IMR-90 (cell line): ENCODE measurements at regions not wholly inside any gene's neighbourhood (a gene's known extent, or its start where the extent isn't known, plus 50 kb on each side); places are given as distances from the start of the nearest gene placed in this dataset.

Experiments used
- CTCF ChIP-seq: conservative IDR thresholded peaks from 2 replicates; pipeline ENCODE4 v1.5.1; 2012; ENCODE audit warnings: mild to moderate bottlenecking, low read depth, low read length, improper control_type of control experiment
- MAFK ChIP-seq: IDR thresholded peaks from 2 replicates; pipeline ENCODE4 v1.6.1; 2012; ENCODE audit warnings: low read depth, low read length, improper control_type of control experiment
- MXI1 ChIP-seq: IDR thresholded peaks from 2 replicates; pipeline ENCODE4 v1.6.1; 2012; ENCODE audit warnings: low read depth, mild to moderate bottlenecking, low read length, moderate library complexity, borderline replicate concordance
- TF ChIP-seq, protein P1 (sequence below): fragments of 150-350 bp; IDR thresholded peaks from 2 replicates; pipeline ENCODE4 v1.6.1; 2017; ENCODE audit warnings: mild to moderate bottlenecking, antibody characterized with exemption, low read length, low read depth

DNA sequence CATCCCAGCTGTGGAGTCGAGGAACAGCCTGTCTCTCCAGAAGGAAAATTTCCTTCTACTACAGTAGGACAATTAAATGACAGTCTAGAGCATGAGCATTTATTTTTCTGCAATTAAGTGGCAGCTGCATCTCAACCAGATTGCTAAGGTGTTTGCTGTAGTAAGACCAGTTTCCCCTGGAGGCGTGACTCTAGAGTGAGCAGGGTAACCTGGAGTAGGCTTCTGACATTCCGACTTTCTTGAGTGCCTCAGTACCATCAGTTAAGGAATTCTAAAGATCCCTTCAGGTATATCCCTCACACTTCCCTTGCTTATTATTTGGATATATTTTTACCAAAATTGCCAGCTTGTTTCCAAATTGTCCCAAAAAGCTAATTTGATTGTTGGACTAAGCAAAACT, 59.2 kb upstream of the IRX2 start:
- TF ChIP-seq, protein P1, sequence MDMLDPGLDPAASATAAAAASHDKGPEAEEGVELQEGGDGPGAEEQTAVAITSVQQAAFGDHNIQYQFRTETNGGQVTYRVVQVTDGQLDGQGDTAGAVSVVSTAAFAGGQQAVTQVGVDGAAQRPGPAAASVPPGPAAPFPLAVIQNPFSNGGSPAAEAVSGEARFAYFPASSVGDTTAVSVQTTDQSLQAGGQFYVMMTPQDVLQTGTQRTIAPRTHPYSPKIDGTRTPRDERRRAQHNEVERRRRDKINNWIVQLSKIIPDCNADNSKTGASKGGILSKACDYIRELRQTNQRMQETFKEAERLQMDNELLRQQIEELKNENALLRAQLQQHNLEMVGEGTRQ, result no peak
- no peak for TF ChIP-seq CTCF
- TF ChIP-seq MAFK, result no peak
- no peak for TF ChIP-seq MXI1
